Keratinocyte (primary cell): ENCODE measurements at regions not wholly inside any gene's neighbourhood (a gene's known extent, or its start where the extent isn't known, plus 50 kb on each side); places are given as distances from the start of the nearest gene placed in this dataset.

Experiments
- DNase-seq: peaks from one replicate; pipeline ENCODE4 v3.0.0-alpha.2; 2011; ENCODE audit warnings: low read depth, missing footprints, low spot score
- FAIRE-seq: peaks from 2 replicates; lab custom pipeline; 2011; peaks lifted over from hg19 to GRCh38; lab: Jason Lieb, UNC
- H2AFZ ChIP-seq: 2 replicates; pipeline ENCODE4 v1.6.0; 2012; ENCODE audit warnings: low read length, control low read depth, inconsistent platforms; ENCODE audit not compliant: control insufficient read depth
- H3K27ac ChIP-seq: 2 replicates; pipeline ENCODE4 v1.5.1; 2011; ENCODE audit warnings: low read length; ENCODE audit not compliant: control insufficient read depth, insufficient read depth
- H3K27me3 ChIP-seq: 3 replicates; pipeline ENCODE4 v1.6.0; 2011; ENCODE audit warnings: low read length; ENCODE audit not compliant: control insufficient read depth, insufficient read depth; ENCODE audit errors: extremely low read depth
- H3K36me3 ChIP-seq, 2 experiments: 2 replicates in 1 of 2; 3 replicates in 1 of 2; pipeline ENCODE4 v1.5.1; 2011; ENCODE audit warnings: low read length in 2 of 2, mild to moderate bottlenecking in 1 of 2; ENCODE audit not compliant: control insufficient read depth in 2 of 2, insufficient read depth in 2 of 2; ENCODE audit errors: extremely low read depth in 1 of 2
- H3K4me1 ChIP-seq: 3 replicates; pipeline ENCODE4 v1.5.1; 2011; ENCODE audit warnings: low read length; ENCODE audit not compliant: control insufficient read depth, insufficient read depth; ENCODE audit errors: extremely low read depth
- H3K4me2 ChIP-seq: 3 replicates; pipeline ENCODE4 v1.6.0; 2011; ENCODE audit warnings: low read depth, low read length; ENCODE audit not compliant: control insufficient read depth, insufficient read depth; ENCODE audit errors: extremely low read depth
- H3K4me3 ChIP-seq, 3 experiments: fragments of 200-600 bp in 1 of 3; sonication (generic) in 1 of 3; 2 replicates in 2 of 3; 3 replicates in 1 of 3; pipeline ENCODE4 v1.5.1; 2011 to 2016; ENCODE audit warnings: low read length in 3 of 3, mild to moderate bottlenecking in 3 of 3, control low read depth in 2 of 3, inconsistent platforms in 1 of 3, low read depth in 1 of 3, mixed read lengths in 1 of 3, mixed run types in 1 of 3, moderate library complexity in 1 of 3; ENCODE audit not compliant: control insufficient read depth in 2 of 3, insufficient read depth in 2 of 3; ENCODE audit errors: extremely low read depth in 1 of 3
- H3K79me2 ChIP-seq: 2 replicates; pipeline ENCODE4 v1.6.0; 2012; ENCODE audit warnings: low read length; ENCODE audit not compliant: control insufficient read depth, insufficient read depth
- H3K9ac ChIP-seq: 3 replicates; pipeline ENCODE4 v1.6.0; 2011; ENCODE audit warnings: low read length; ENCODE audit not compliant: control insufficient read depth, insufficient read depth; ENCODE audit errors: extremely low read depth
- H3K9me1 ChIP-seq: 3 replicates; pipeline ENCODE4 v1.6.0; 2011; ENCODE audit warnings: low read length; ENCODE audit not compliant: control insufficient read depth, insufficient read depth; ENCODE audit errors: extremely low read depth
- H3K9me3 ChIP-seq: 2 replicates; pipeline ENCODE4 v1.5.1; 2012; ENCODE audit warnings: low read depth, low read length; ENCODE audit not compliant: control insufficient read depth
- H4K20me1 ChIP-seq: 3 replicates; pipeline ENCODE4 v1.6.0; 2011; ENCODE audit warnings: low read length; ENCODE audit not compliant: control insufficient read depth, insufficient read depth; ENCODE audit errors: extremely low read depth
- EZH2 ChIP-seq: IDR thresholded peaks from one replicate; pipeline ENCODE4 v1.6.1; 2012; ENCODE audit warnings: inconsistent platforms, mild to moderate bottlenecking, low read length, moderate library complexity
- dilution Hi-C: fragments of 300-500 bp; cut with MboI; formaldehyde crosslinking; loops from one replicate; pipeline ENCODE4 v1.7.0; 2020; ENCODE audit warnings: low sequenced_read_pairs; ENCODE audit not compliant: extremely low pct_ligation_motif_present
- TF ChIP-seq, protein P1 (sequence below), 3 experiments: IDR thresholded peaks in 1 of 3; conservative IDR thresholded peaks in 1 of 3; optimal IDR thresholded peaks in 1 of 3; 2 replicates in 2 of 3; 3 replicates in 1 of 3; pipeline versions ENCODE3 to v1.5.1; 2011; ENCODE audit warnings: low read length in 3 of 3, mild to moderate bottlenecking in 3 of 3, moderate library complexity in 2 of 3, control low read depth in 1 of 3, inconsistent platforms in 1 of 3; ENCODE audit not compliant: insufficient read depth in 2 of 3; ENCODE audit errors: extremely low read depth in 1 of 3

DNA sequence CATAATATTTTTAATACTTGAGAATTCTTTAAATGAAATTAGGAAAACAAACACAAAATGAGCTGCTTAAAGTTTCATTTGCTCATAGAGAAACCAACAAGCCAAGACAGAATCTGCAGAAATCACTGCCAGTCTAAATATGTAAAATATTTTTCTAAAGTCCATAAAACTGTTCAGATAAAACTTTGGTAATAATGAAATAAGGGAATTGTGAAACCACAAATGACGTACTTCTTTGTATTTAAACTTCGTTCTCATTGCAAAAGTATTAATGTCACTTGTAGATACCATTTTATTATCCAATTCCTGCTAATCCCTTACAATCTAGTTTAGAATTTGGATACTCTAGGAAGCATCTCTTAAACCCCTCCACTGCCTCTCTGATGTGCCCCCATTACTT, 234.5 kb upstream of the NEGR1 start:
- FAIRE-seq, result no peak
- no peaks in the 10 kb centered on the region for H3K9me1 ChIP-seq

DNA sequence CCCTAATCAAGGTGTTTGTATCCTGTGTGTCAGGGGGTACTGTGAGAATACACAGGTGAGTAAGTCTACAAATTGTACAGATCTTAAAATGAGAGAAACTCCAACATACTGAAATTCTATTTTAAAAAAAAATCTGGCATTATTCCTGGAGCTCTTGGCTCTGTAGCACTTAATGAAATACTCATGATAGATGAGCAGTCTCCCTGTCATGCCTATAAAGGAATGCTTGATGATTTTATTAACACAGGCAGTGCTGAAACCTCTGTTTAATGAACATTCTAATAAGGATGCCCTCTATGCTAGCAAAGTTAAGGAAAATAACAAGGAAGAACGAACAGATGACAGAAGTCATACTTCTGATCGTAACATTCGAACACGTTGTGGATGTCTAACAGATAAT, 233.9 kb upstream of the NEGR1 start:
- H4K20me1 ChIP-seq, result no peaks in the 10 kb centered on the region
- dilution Hi-C loops, result no loop called here
- no peak overlapping the region for H2AFZ ChIP-seq
- no peaks in the 10 kb centered on the region for H3K4me1 ChIP-seq
- H3K9me3 ChIP-seq, result no peaks in the 10 kb centered on the region
- H3K36me3 ChIP-seq, result no peaks in the 10 kb centered on the region
- no peaks in the 10 kb centered on the region for H3K79me2 ChIP-seq
- H3K27ac ChIP-seq, result no peak overlapping the region
- H3K9me1 ChIP-seq, result no peaks in the 10 kb centered on the region
- H3K4me2 ChIP-seq, result no peak overlapping the region
- DNase-seq (no peak), FAIRE-seq (no peak)
- H3K9ac ChIP-seq, result no peak overlapping the region
- TF ChIP-seq EZH2, result no peak
- TF ChIP-seq, protein P1, sequence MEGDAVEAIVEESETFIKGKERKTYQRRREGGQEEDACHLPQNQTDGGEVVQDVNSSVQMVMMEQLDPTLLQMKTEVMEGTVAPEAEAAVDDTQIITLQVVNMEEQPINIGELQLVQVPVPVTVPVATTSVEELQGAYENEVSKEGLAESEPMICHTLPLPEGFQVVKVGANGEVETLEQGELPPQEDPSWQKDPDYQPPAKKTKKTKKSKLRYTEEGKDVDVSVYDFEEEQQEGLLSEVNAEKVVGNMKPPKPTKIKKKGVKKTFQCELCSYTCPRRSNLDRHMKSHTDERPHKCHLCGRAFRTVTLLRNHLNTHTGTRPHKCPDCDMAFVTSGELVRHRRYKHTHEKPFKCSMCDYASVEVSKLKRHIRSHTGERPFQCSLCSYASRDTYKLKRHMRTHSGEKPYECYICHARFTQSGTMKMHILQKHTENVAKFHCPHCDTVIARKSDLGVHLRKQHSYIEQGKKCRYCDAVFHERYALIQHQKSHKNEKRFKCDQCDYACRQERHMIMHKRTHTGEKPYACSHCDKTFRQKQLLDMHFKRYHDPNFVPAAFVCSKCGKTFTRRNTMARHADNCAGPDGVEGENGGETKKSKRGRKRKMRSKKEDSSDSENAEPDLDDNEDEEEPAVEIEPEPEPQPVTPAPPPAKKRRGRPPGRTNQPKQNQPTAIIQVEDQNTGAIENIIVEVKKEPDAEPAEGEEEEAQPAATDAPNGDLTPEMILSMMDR (optimal IDR thresholded peaks at IDR 0.05 in 1 of 3, IDR thresholded peaks at IDR 0.05 in 1 of 3, conservative IDR thresholded peaks at IDR 0.05 in 1 of 3; ENCODE audit: extremely low read depth in 1 of 3, insufficient read depth in 2 of 3, low read length in 3 of 3), result no peak
- no peak overlapping the region for H3K4me3 ChIP-seq
- H3K27me3 ChIP-seq, result no peaks in the 10 kb centered on the region

More for the DNA sequence above, 234.5 kb upstream of the NEGR1 start:
- no peaks in the 10 kb centered on the region for H4K20me1 ChIP-seq
- H3K4me1 ChIP-seq, result no peaks in the 10 kb centered on the region
- H3K4me3 ChIP-seq, result no peak overlapping the region
- TF ChIP-seq, protein P1 (optimal IDR thresholded peaks at IDR 0.05 in 1 of 3, IDR thresholded peaks at IDR 0.05 in 1 of 3, conservative IDR thresholded peaks at IDR 0.05 in 1 of 3; ENCODE audit: extremely low read depth in 1 of 3, insufficient read depth in 2 of 3, low read length in 3 of 3), result no peak
- TF ChIP-seq EZH2, result no peak
- no peak overlapping the region for H3K9ac ChIP-seq
- DNase-seq, result no peak
- dilution Hi-C loops, result no loop called here
- H3K36me3 ChIP-seq, result no peaks in the 10 kb centered on the region
- no peaks in the 10 kb centered on the region for H3K9me3 ChIP-seq
- no peak overlapping the region for H3K4me2 ChIP-seq
- H3K79me2 ChIP-seq, result no peaks in the 10 kb centered on the region
- no peak overlapping the region for H3K27ac ChIP-seq
- no peak overlapping the region for H2AFZ ChIP-seq
- H3K27me3 ChIP-seq, result no peaks in the 10 kb centered on the region
